Epithelial cell of prostate (primary cell): ENCODE measurements at regions not wholly inside any gene's neighbourhood (a gene's known extent, or its start where the extent isn't known, plus 50 kb on each side); places are given as distances from the start of the nearest gene placed in this dataset.
"Not testable (repeated sequence)": the region's sequence is repeated elsewhere in the genome, so short reads cannot be mapped to it uniquely, and the experiment has no call there.

Experiments
- DNase-seq: peaks from one replicate; pipeline ENCODE4 v3.0.0-alpha.2; 2011; ENCODE audit warnings: low read depth, low spot score
- H3K27ac ChIP-seq: fragments of 450-650 bp; 2 replicates; pipeline ENCODE4 v1.5.1; 2017; ENCODE audit warnings: mild to moderate bottlenecking

GRCh38 chr6:4725136-4725760 is 51.0 kb upstream of the CDYL start:
- DNase-seq, H3K27ac ChIP-seq: not testable (repeated sequence)

- not testable (repeated sequence) for DNase-seq, H3K27ac ChIP-seq
Measured at GRCh38 chr6:4724727-4725126, 51.5 kb upstream of the CDYL start.

GRCh38 chr6:4723383-4723782 is 52.8 kb upstream of the CDYL start:
- no peak overlapping the region for H3K27ac ChIP-seq
- DNase-seq: no peak

- not testable (repeated sequence) for DNase-seq, H3K27ac ChIP-seq
Measured at GRCh38 chr6:4721368-4721767, 54.8 kb upstream of the CDYL start.

GRCh38 chr6:4719491-4719890 is 56.7 kb upstream of the CDYL start:
- no peak for DNase-seq

GRCh38 chr6:4717856-4718255 is 58.3 kb upstream of the CDYL start:
- H3K27ac ChIP-seq: no peak overlapping the region
- no peak for DNase-seq

More at GRCh38 chr6:4719491-4719890, 56.7 kb upstream of the CDYL start:
- H3K27ac ChIP-seq: no peak overlapping the region

- H3K27ac ChIP-seq: no peak overlapping the region
- no peak for DNase-seq
Measured at GRCh38 chr6:4717124-4717523, 59.1 kb upstream of the CDYL start.

GRCh38 chr6:4714961-4715501 is 61.2 kb upstream of the CDYL start:
- peak overlapping the region; percentile 23 for H3K27ac ChIP-seq
- peak; percentile 29 for DNase-seq

- no peak for DNase-seq
- H3K27ac ChIP-seq: no peak overlapping the region
Measured at GRCh38 chr6:4712291-4712690, 63.9 kb upstream of the CDYL start.

GRCh38 chr6:4707011-4707410 is 69.2 kb upstream of the CDYL start:
- no peak overlapping the region for H3K27ac ChIP-seq
- DNase-seq: no peak

GRCh38 chr6:4705809-4706208 is 70.4 kb upstream of the CDYL start:
- DNase-seq: no peak
- no peak overlapping the region for H3K27ac ChIP-seq

- DNase-seq: no peak
- H3K27ac ChIP-seq: no peak overlapping the region
Measured at GRCh38 chr6:4703382-4703781, 72.8 kb upstream of the CDYL start.

- DNase-seq: no peak
- H3K27ac ChIP-seq: no peak overlapping the region
Measured at GRCh38 chr6:4698901-4699659, 77.1 kb upstream of the CDYL start.

- H3K27ac ChIP-seq: no peak overlapping the region
- no peak for DNase-seq
Measured at GRCh38 chr6:4693173-4693970, 82.8 kb upstream of the CDYL start.

GRCh38 chr6:4692664-4693063 is 83.5 kb upstream of the CDYL start:
- DNase-seq: no peak

GRCh38 chr6:4687989-4688947 is 87.9 kb upstream of the CDYL start:
- peak; percentile 61 for DNase-seq
- peak overlapping the region; percentile 76 for H3K27ac ChIP-seq

More at GRCh38 chr6:4692664-4693063, 83.5 kb upstream of the CDYL start:
- H3K27ac ChIP-seq: no peak overlapping the region

- DNase-seq: no peak
- H3K27ac ChIP-seq: peak overlapping the region; percentile 76
Measured at GRCh38 chr6:4687656-4687988, 88.6 kb upstream of the CDYL start.

- DNase-seq: no peak
- no peak overlapping the region for H3K27ac ChIP-seq
Measured at GRCh38 chr6:4682431-4683097, 93.6 kb upstream of the CDYL start.
